ENCODE measurements at regions not wholly inside any gene's neighbourhood (a gene's known extent, or its start where the extent isn't known, plus 50 kb on each side); places are given as distances from the start of the nearest gene placed in this dataset.

DNA sequence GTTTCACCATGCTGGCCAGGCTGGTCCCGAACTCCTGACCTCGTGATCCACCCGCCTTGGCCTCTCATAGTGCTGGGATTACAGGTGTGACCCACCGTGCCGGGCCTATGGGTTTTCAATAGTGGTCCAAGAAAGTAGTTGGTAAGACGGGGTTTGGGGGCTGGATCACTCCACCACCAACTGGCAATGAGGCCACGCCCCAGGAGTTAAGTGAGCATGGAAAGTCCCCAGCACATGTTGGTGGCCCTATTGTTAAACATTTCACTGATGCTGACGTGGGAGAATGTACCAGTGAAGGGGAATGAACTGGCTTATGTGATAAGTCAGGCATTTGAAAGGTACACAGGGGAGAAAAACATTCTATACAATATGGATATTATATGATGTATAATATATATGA is 80.4 kb downstream of the CHRD start:
- 74% methylated on average over 5 of the region's 8 CpGs for WGBS (ENCODE audit: missing lambda C conversion rate)
- DNase-seq (ENCODE audit: low read depth in 1 of 2, low spot score in 1 of 2) (no peak), FAIRE-seq (no peak), ATAC-seq (no peak)
- no peak for TF ChIP-seq FOSB (CRISPR knock-in tag; IDR thresholded peaks at IDR 0.05)
- TF ChIP-seq JUN (IDR thresholded peaks at IDR 0.05): no peak
- TF ChIP-seq ESRRA (IDR thresholded peaks at IDR 0.05; ENCODE audit: borderline replicate concordance, low read length): no peak
- no peak for TF ChIP-seq NR3C1 (IDR thresholded peaks at IDR 0.05)
- no peak for TF ChIP-seq RAD21 (conservative IDR thresholded peaks at IDR 0.05 in 1 of 2, IDR thresholded peaks at IDR 0.05 in 1 of 2)
- no peak for TF ChIP-seq HEYL (CRISPR knock-in tag; IDR thresholded peaks at IDR 0.05)
- TF ChIP-seq PBX3 (IDR thresholded peaks at IDR 0.05): no peak
- no peak for TF ChIP-seq BHLHE40 (IDR thresholded peaks at IDR 0.05; ENCODE audit: low read depth, low read length)
- no peak for TF ChIP-seq POLR2AphosphoS2 (conservative IDR thresholded peaks at IDR 0.05; ENCODE audit: low read length)
- no peak for TF ChIP-seq EHMT2 (IDR thresholded peaks at IDR 0.05; ENCODE audit: low read depth)
- TF ChIP-seq, protein P1, sequence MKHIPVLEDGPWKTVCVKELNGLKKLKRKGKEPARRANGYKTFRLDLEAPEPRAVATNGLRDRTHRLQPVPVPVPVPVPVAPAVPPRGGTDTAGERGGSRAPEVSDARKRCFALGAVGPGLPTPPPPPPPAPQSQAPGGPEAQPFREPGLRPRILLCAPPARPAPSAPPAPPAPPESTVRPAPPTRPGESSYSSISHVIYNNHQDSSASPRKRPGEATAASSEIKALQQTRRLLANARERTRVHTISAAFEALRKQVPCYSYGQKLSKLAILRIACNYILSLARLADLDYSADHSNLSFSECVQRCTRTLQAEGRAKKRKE (CRISPR knock-in tag; IDR thresholded peaks at IDR 0.05; ENCODE audit: low read depth): no peak
- no peak for TF ChIP-seq ZC3H11A (IDR thresholded peaks at IDR 0.05)
- no peak for TF ChIP-seq SMC3 (IDR thresholded peaks at IDR 0.05)
- Histone ChIP-seq H3K4me2 (no peak overlapping the region), H3K4me1 (no peaks in the 10 kb centered on the region), H3K9me3 (no peaks in the 10 kb centered on the region), H3K27ac (no peak overlapping the region), H3K4me3 (no peak overlapping the region)
- ChIA-PET CTCF (interaction anchor here (0.7 to 1.2 kb wide), 3 partner anchors 33 to 54 kb away, joined by 3 to 5 read pairs (median 3); no protein-coding TSS in a partner anchor), POLR2A (no interaction called here)

DNA sequence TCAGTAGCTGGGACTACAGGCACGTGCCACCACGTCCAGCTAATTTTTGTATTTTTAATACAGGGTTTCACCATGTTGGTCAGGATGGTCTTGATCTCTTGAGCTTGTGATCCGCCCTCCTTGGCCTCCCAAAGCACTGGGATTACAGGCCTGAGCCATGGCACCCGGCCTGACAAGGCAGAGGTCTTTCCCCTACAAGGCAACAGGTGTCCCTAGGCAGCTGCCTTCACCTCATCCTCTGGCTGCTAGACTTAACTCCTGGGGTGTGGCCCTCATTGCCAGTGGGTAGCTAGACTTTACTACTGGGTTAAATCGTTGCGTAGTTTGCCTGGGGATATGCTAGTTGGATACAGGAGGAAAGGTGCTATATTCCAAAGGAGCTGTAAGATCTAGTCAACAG is 81.4 kb downstream of the CHRD start:
- ChIA-PET POLR2A (no interaction called here), CTCF (interaction anchor here (0.7 to 1.2 kb wide), 2 partner anchors 9 to 53 kb away, joined by 5 to 6 read pairs; no protein-coding TSS in a partner anchor)
- FAIRE-seq: no peak
- no peak for DNase-seq (ENCODE audit: low read depth in 1 of 2, low spot score in 1 of 2)
- H3K9me3 ChIP-seq: no peaks in the 10 kb centered on the region
- H3K27ac ChIP-seq: no peak overlapping the region
- ATAC-seq: no peak
- no peak overlapping the region for H3K4me2 ChIP-seq
- no peak overlapping the region for H3K4me3 ChIP-seq
- no peaks in the 10 kb centered on the region for H3K4me1 ChIP-seq
- TF ChIP-seq RNF2 (IDR thresholded peaks at IDR 0.05; ENCODE audit: borderline replicate concordance, low read depth): no peak
- TF ChIP-seq HOXB13 (CRISPR knock-in tag; IDR thresholded peaks at IDR 0.05; ENCODE audit: low read depth): no peak
- no peak for TF ChIP-seq E2F6 (IDR thresholded peaks at IDR 0.05; ENCODE audit: borderline replicate concordance, low read depth)
- no peak for TF ChIP-seq POLR2A (IDR thresholded peaks at IDR 0.05; ENCODE audit: low read length)
- no peak for TF ChIP-seq ESRRA (IDR thresholded peaks at IDR 0.05; ENCODE audit: borderline replicate concordance, low read length)
- no peak for TF ChIP-seq SREBF2 (IDR thresholded peaks at IDR 0.05)
- TF ChIP-seq JUNB (IDR thresholded peaks at IDR 0.05): no peak
- no peak for TF ChIP-seq CBX8 (IDR thresholded peaks at IDR 0.05)
- TF ChIP-seq ZNF302 (CRISPR knock-in tag; IDR thresholded peaks at IDR 0.05): no peak
- TF ChIP-seq MAZ (IDR thresholded peaks at IDR 0.05; ENCODE audit: borderline replicate concordance, low read depth, low read length): no peak
- TF ChIP-seq, protein P2, sequence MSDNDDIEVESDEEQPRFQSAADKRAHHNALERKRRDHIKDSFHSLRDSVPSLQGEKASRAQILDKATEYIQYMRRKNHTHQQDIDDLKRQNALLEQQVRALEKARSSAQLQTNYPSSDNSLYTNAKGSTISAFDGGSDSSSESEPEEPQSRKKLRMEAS (IDR thresholded peaks at IDR 0.05): no peak
- no peak for TF ChIP-seq POLR2AphosphoS2 (conservative IDR thresholded peaks at IDR 0.05; ENCODE audit: low read length)
- TF ChIP-seq GATA3 (IDR thresholded peaks at IDR 0.05; ENCODE audit: borderline replicate concordance): no peak
- TF ChIP-seq MAFK (IDR thresholded peaks at IDR 0.05; ENCODE audit: partially characterized antibody): no peak
- TF ChIP-seq NFE2L2 (conservative IDR thresholded peaks at IDR 0.05; ENCODE audit: low read length): no peak
- TF ChIP-seq ZC3H11A (IDR thresholded peaks at IDR 0.05): no peak
- TF ChIP-seq BHLHE40 (IDR thresholded peaks at IDR 0.05; ENCODE audit: low read depth, low read length): no peak
- WGBS (ENCODE audit: missing lambda C conversion rate): 60% methylated on average over 6 of the region's 6 CpGs
